IMR-90 (cell line): ENCODE measurements at regions not wholly inside any gene's neighbourhood (a gene's known extent, or its start where the extent isn't known, plus 50 kb on each side); places are given as distances from the start of the nearest gene placed in this dataset.

Source experiments
- CEBPB ChIP-seq: IDR thresholded peaks from 2 replicates; pipeline ENCODE4 v1.6.1; 2012; ENCODE audit warnings: low read depth, low read length, improper control_type of control experiment
- CHD1 ChIP-seq: IDR thresholded peaks from 2 replicates; pipeline ENCODE4 v1.6.1; 2012; ENCODE audit warnings: low read depth, low read length, improper control_type of control experiment
- FOS ChIP-seq: fragments of 150-350 bp; IDR thresholded peaks from 2 replicates; pipeline ENCODE4 v1.6.1; 2016; ENCODE audit warnings: low read depth, low read length
- MAFK ChIP-seq: IDR thresholded peaks from 2 replicates; pipeline ENCODE4 v1.6.1; 2012; ENCODE audit warnings: low read depth, low read length, improper control_type of control experiment
- MAZ ChIP-seq: IDR thresholded peaks from 2 replicates; pipeline ENCODE4 v1.6.1; 2012; ENCODE audit warnings: low read depth, mild to moderate bottlenecking, low read length, improper control_type of control experiment, moderate library complexity, borderline replicate concordance
- NFE2L2 ChIP-seq: fragments of 150-350 bp; IDR thresholded peaks from 2 replicates; pipeline ENCODE4 v1.6.1; 2016; ENCODE audit warnings: low read depth, mild to moderate bottlenecking, low read length
- POLR2A ChIP-seq: IDR thresholded peaks from 2 replicates; pipeline ENCODE4 v1.6.1; 2012; ENCODE audit warnings: mild to moderate bottlenecking, low read depth, low read length
- RAD21 ChIP-seq: IDR thresholded peaks from 2 replicates; pipeline ENCODE4 v1.6.1; 2012; ENCODE audit warnings: low read length, improper control_type of control experiment
- RFX5 ChIP-seq: IDR thresholded peaks from 2 replicates; pipeline ENCODE4 v1.8.0; 2012; ENCODE audit warnings: low read depth, mild to moderate bottlenecking, low read length, moderate library complexity
- TF ChIP-seq, protein P1 (sequence below): conservative IDR thresholded peaks from 2 replicates; pipeline ENCODE4 v1.5.1; 2012; ENCODE audit warnings: mild to moderate bottlenecking, low read depth, low read length, improper control_type of control experiment
- TF ChIP-seq, protein P2 (sequence below): fragments of 150-350 bp; IDR thresholded peaks from 2 replicates; pipeline ENCODE4 v1.6.1; 2016; ENCODE audit warnings: low read depth, mild to moderate bottlenecking, low read length, moderate library complexity, borderline replicate concordance

DNA sequence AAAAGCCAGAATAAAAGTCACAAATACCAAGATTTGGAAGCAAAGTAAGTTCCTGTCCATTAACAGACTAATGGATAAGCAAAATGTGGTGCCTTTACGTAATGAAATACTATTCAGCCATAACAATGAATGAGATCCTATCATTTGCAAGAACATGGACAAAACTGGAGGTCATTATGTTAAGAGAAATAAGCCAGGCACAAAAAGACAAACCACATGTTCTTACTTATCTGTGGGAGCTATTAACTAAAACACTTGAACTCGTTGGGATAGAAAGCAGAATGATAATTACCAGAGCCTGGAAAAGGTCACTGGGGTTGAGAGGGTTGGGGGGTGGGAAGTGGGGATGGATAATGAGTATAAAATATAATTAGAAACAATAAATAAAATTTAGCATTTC lies 1015.9 kb downstream of the OTOL1 start:
- TF ChIP-seq, protein P1, sequence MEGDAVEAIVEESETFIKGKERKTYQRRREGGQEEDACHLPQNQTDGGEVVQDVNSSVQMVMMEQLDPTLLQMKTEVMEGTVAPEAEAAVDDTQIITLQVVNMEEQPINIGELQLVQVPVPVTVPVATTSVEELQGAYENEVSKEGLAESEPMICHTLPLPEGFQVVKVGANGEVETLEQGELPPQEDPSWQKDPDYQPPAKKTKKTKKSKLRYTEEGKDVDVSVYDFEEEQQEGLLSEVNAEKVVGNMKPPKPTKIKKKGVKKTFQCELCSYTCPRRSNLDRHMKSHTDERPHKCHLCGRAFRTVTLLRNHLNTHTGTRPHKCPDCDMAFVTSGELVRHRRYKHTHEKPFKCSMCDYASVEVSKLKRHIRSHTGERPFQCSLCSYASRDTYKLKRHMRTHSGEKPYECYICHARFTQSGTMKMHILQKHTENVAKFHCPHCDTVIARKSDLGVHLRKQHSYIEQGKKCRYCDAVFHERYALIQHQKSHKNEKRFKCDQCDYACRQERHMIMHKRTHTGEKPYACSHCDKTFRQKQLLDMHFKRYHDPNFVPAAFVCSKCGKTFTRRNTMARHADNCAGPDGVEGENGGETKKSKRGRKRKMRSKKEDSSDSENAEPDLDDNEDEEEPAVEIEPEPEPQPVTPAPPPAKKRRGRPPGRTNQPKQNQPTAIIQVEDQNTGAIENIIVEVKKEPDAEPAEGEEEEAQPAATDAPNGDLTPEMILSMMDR = no peak
- TF ChIP-seq MAFK (no peak), RAD21 (no peak), POLR2A (no peak), MAZ (no peak), RFX5 (no peak), FOS (no peak), CHD1 (no peak), NFE2L2 (no peak), CEBPB (no peak)
- TF ChIP-seq, protein P2, sequence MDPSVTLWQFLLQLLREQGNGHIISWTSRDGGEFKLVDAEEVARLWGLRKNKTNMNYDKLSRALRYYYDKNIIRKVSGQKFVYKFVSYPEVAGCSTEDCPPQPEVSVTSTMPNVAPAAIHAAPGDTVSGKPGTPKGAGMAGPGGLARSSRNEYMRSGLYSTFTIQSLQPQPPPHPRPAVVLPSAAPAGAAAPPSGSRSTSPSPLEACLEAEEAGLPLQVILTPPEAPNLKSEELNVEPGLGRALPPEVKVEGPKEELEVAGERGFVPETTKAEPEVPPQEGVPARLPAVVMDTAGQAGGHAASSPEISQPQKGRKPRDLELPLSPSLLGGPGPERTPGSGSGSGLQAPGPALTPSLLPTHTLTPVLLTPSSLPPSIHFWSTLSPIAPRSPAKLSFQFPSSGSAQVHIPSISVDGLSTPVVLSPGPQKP = no peak
